ENCODE measurements at regions not wholly inside any gene's neighbourhood (a gene's known extent, or its start where the extent isn't known, plus 50 kb on each side); places are given as distances from the start of the nearest gene placed in this dataset.

DNA sequence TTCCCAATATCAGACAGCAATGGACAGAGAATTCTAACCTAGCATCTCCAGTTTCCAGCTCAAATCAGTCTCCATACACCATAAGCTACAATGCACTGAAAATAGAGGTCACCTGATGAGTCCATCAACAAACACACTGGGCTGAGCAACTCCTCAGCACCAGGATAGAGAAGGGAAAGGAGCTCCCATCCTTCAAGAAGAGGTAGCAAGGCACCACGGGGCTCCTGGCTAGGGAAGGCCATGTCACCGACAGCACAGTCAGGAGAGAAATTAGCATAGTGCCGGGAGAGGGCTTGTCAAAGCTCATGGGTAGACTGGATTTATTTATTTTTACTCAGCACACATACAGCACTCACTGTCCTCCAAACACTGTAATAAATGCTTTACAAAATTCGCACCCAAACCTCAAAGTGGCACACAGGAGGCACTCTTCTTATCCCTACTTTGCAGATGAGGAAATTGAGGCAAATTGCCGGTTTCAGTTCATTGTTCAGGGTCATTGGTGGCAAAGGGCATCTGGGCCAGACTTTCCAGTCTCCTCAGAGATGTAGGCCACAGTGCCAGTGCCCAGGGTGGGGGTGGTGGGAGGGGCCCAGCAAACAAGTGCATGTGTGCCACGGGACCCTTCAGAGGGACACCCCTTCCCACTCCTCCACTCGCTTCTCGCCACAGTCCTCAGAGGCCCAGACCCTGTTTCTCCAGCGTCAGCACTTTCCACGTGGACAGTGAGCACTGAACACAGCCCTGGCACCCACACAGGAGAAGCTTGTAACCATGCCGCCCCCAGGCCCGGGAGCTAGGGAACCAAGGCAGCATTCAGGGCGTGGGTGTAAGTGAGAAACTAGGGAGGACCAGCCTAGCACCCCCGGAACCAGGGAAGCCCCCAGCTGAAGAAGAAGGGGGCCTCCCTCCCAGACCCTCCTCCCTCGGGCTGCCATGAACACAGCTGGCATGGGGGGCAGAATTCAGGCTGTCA is 1417.4 kb downstream of the TBC1D22A start:
- H3K9me2 ChIP-seq (replicated peaks; ENCODE audit: low read depth, low read length): no peaks in the 10 kb centered on the region
- no peak overlapping the region for H3K9ac ChIP-seq (ENCODE audit: low read depth, low read length, poor library complexity, severe bottlenecking)
- H2AFZ ChIP-seq (ENCODE audit: low read length): no peak overlapping the region
- H3K4me1 ChIP-seq (ENCODE audit: insufficient read depth, low read length, poor library complexity, severe bottlenecking): no peaks in the 10 kb centered on the region
- H3K4me2 ChIP-seq (ENCODE audit: low read depth, low read length, poor library complexity, severe bottlenecking): no peak overlapping the region
- no peaks in the 10 kb centered on the region for H3K79me2 ChIP-seq (ENCODE audit: insufficient read depth, low read length)
- no peaks in the 10 kb centered on the region for H3F3A ChIP-seq (ENCODE audit: low read depth)
- no peaks in the 10 kb centered on the region for H3K27me3 ChIP-seq (ENCODE audit: insufficient read depth, low read length, poor library complexity, severe bottlenecking)
- H3K36me3 ChIP-seq (ENCODE audit: insufficient read depth, low read length): no peaks in the 10 kb centered on the region
- TF ChIP-seq, protein P1, sequence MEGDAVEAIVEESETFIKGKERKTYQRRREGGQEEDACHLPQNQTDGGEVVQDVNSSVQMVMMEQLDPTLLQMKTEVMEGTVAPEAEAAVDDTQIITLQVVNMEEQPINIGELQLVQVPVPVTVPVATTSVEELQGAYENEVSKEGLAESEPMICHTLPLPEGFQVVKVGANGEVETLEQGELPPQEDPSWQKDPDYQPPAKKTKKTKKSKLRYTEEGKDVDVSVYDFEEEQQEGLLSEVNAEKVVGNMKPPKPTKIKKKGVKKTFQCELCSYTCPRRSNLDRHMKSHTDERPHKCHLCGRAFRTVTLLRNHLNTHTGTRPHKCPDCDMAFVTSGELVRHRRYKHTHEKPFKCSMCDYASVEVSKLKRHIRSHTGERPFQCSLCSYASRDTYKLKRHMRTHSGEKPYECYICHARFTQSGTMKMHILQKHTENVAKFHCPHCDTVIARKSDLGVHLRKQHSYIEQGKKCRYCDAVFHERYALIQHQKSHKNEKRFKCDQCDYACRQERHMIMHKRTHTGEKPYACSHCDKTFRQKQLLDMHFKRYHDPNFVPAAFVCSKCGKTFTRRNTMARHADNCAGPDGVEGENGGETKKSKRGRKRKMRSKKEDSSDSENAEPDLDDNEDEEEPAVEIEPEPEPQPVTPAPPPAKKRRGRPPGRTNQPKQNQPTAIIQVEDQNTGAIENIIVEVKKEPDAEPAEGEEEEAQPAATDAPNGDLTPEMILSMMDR (conservative IDR thresholded peaks at IDR 0.05; ENCODE audit: low read length): no peak
- no peak for TF ChIP-seq EZH2phosphoT487 (IDR thresholded peaks at IDR 0.05; ENCODE audit: borderline replicate concordance)
- no peak overlapping the region for H3K4me3 ChIP-seq (ENCODE audit: low read length, poor library complexity, severe bottlenecking)
- H4K20me1 ChIP-seq (ENCODE audit: insufficient read depth, low read length, poor library complexity, severe bottlenecking): no peaks in the 10 kb centered on the region
- peaks cover 5% of the 10 kb centered on the region; the same call in 1 of the 2 replicates for H3K9me3 ChIP-seq (ENCODE audit: insufficient read depth, low read depth, low read length)

DNA sequence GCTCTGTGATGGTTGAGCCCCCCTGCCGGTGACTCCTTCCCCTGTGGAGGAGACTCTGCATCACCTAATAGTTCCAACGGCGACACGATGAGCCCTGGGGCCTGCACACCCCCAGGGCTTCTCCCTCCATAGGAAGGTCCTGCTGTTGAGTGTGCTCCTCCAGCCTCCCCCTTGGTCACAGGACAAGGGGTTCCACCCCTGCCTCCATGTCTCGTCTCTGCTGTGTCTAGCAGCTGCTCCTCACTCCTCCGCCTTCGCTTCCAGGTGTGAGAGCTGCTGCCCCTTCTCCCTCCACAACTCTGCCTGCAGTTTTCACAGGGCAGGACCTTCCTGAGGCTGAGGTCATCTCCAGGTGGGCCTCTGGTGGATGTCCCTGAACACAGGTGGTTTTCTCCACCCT is 1416.1 kb downstream of the TBC1D22A start:
- Histone ChIP-seq H4K20me1 (ENCODE audit: insufficient read depth, low read length, poor library complexity, severe bottlenecking) (no peaks in the 10 kb centered on the region), H3K4me2 (ENCODE audit: low read depth, low read length, poor library complexity, severe bottlenecking) (no peak overlapping the region), H3K27me3 (ENCODE audit: insufficient read depth, low read length, poor library complexity, severe bottlenecking) (no peaks in the 10 kb centered on the region), H2AFZ (ENCODE audit: low read length) (no peak overlapping the region), H3F3A (ENCODE audit: low read depth) (no peaks in the 10 kb centered on the region), H3K79me2 (ENCODE audit: insufficient read depth, low read length) (no peaks in the 10 kb centered on the region), H3K9me2 (replicated peaks; ENCODE audit: low read depth, low read length) (no peaks in the 10 kb centered on the region), H3K9me3 (ENCODE audit: insufficient read depth, low read depth, low read length) (peaks cover 5% of the 10 kb centered on the region; the same call in 1 of the 2 replicates), H3K9ac (ENCODE audit: low read depth, low read length, poor library complexity, severe bottlenecking) (no peak overlapping the region), H3K4me1 (ENCODE audit: insufficient read depth, low read length, poor library complexity, severe bottlenecking) (no peaks in the 10 kb centered on the region), H3K36me3 (ENCODE audit: insufficient read depth, low read length) (no peaks in the 10 kb centered on the region), H3K4me3 (ENCODE audit: low read length, poor library complexity, severe bottlenecking) (no peak overlapping the region)
- TF ChIP-seq, protein P1 (conservative IDR thresholded peaks at IDR 0.05; ENCODE audit: low read length): no peak
- no peak for TF ChIP-seq EZH2phosphoT487 (IDR thresholded peaks at IDR 0.05; ENCODE audit: borderline replicate concordance)

- H3K4me3 ChIP-seq (ENCODE audit: low read length, poor library complexity, severe bottlenecking): no peak overlapping the region
- no peak overlapping the region for H2AFZ ChIP-seq (ENCODE audit: low read length)
- no peaks in the 10 kb centered on the region for H3K36me3 ChIP-seq (ENCODE audit: insufficient read depth, low read length)
- H3K27me3 ChIP-seq (ENCODE audit: insufficient read depth, low read length, poor library complexity, severe bottlenecking): no peaks in the 10 kb centered on the region
- no peaks in the 10 kb centered on the region for H3K79me2 ChIP-seq (ENCODE audit: insufficient read depth, low read length)
- TF ChIP-seq, protein P1 (conservative IDR thresholded peaks at IDR 0.05; ENCODE audit: low read length): no peak
- no peak for TF ChIP-seq EZH2phosphoT487 (IDR thresholded peaks at IDR 0.05; ENCODE audit: borderline replicate concordance)
- H4K20me1 ChIP-seq (ENCODE audit: insufficient read depth, low read length, poor library complexity, severe bottlenecking): no peaks in the 10 kb centered on the region
- no peaks in the 10 kb centered on the region for H3K9me2 ChIP-seq (replicated peaks; ENCODE audit: low read depth, low read length)
- H3F3A ChIP-seq (ENCODE audit: low read depth): no peaks in the 10 kb centered on the region
- H3K4me1 ChIP-seq (ENCODE audit: insufficient read depth, low read length, poor library complexity, severe bottlenecking): no peaks in the 10 kb centered on the region
- H3K4me2 ChIP-seq (ENCODE audit: low read depth, low read length, poor library complexity, severe bottlenecking): no peak overlapping the region
- no peak overlapping the region for H3K9ac ChIP-seq (ENCODE audit: low read depth, low read length, poor library complexity, severe bottlenecking)
- H3K9me3 ChIP-seq (ENCODE audit: insufficient read depth, low read depth, low read length): peaks cover 5% of the 10 kb centered on the region; the same call in 1 of the 2 replicates
Observed at GRCh38 chr22:48177631-48178030, 1415.2 kb downstream of the TBC1D22A start.
